Stimulated activated CD4-positive, alpha-beta T cell treated with anti-CD3 and anti-CD28 coated beads, Interleukin-1b, Interleukin-23, amount 100 ng/mL, for 24 hours (primary cell): ENCODE measurements at regions not wholly inside any gene's neighbourhood (a gene's known extent, or its start where the extent isn't known, plus 50 kb on each side); places are given as distances from the start of the nearest gene placed in this dataset.

Experiments
- DNase-seq, 4 experiments: peaks; one replicate each; pipeline ENCODE4 v3.0.0-alpha.2; 2020; ENCODE audit warnings: low read depth in 4 of 4, low spot score in 1 of 4

GRCh38 chr1:199096591-199096990 lies 457.8 kb downstream of the PTPRC start:
- DNase-seq: no peak

- DNase-seq: no peak
Measured at GRCh38 chr1:199098468-199098867, 459.6 kb downstream of the PTPRC start.

GRCh38 chr1:199101139-199101538 lies 462.3 kb downstream of the PTPRC start:
- no peak for DNase-seq

- DNase-seq: no peak
Measured at GRCh38 chr1:199101635-199102034, 462.8 kb downstream of the PTPRC start.

GRCh38 chr1:199102239-199102638 lies 463.4 kb downstream of the PTPRC start:
- DNase-seq: no peak

- no peak for DNase-seq
Measured at GRCh38 chr1:199109160-199109559, 470.3 kb downstream of the PTPRC start.

- DNase-seq: no peak
Measured at GRCh38 chr1:199112365-199112764, 473.5 kb downstream of the PTPRC start.

- DNase-seq: peak; percentile 12 to 50 (median 36)
Measured at GRCh38 chr1:199113265-199113869, 474.5 kb downstream of the PTPRC start.

- no peak for DNase-seq
Measured at GRCh38 chr1:199116488-199116887, 477.6 kb downstream of the PTPRC start.

GRCh38 chr1:199121047-199121446 lies 482.2 kb downstream of the PTPRC start:
- DNase-seq: no peak

- no peak for DNase-seq
Measured at GRCh38 chr1:199122085-199122484, 483.2 kb downstream of the PTPRC start.

- no peak for DNase-seq
Measured at GRCh38 chr1:199122532-199123311, 483.9 kb downstream of the PTPRC start.

- DNase-seq: no peak
Measured at GRCh38 chr1:199123615-199124014, 484.8 kb downstream of the PTPRC start.

- DNase-seq: no peak
Measured at GRCh38 chr1:199124351-199124750, 485.5 kb downstream of the PTPRC start.

- DNase-seq: no peak
Measured at GRCh38 chr1:199129247-199129646, 490.4 kb downstream of the PTPRC start.

GRCh38 chr1:199132006-199132405 lies 493.2 kb downstream of the PTPRC start:
- no peak for DNase-seq

- no peak for DNase-seq
Measured at GRCh38 chr1:199135901-199136300, 497.1 kb downstream of the PTPRC start.

- no peak for DNase-seq
Measured at GRCh38 chr1:199138061-199138460, 499.2 kb downstream of the PTPRC start.

- DNase-seq: no peak
Measured at GRCh38 chr1:199149591-199149990, 510.8 kb downstream of the PTPRC start.

GRCh38 chr1:199150756-199151155 lies 511.9 kb downstream of the PTPRC start:
- DNase-seq: no peak

GRCh38 chr1:199151634-199152425 lies 513.0 kb downstream of the PTPRC start:
- no peak for DNase-seq

- no peak for DNase-seq
Measured at GRCh38 chr1:199152676-199153075, 513.8 kb downstream of the PTPRC start.
